ENCODE measurements at regions not wholly inside any gene's neighbourhood (a gene's known extent, or its start where the extent isn't known, plus 50 kb on each side); places are given as distances from the start of the nearest gene placed in this dataset.
A peak's percentile ranks its signal among the peaks of the same experiment; 100 is the strongest.

- no peak for DNase-seq (ENCODE audit: low spot score)
Measured at GRCh38 chr14:53549956-53550355, 396.8 kb upstream of the DDHD1 start.

DNA sequence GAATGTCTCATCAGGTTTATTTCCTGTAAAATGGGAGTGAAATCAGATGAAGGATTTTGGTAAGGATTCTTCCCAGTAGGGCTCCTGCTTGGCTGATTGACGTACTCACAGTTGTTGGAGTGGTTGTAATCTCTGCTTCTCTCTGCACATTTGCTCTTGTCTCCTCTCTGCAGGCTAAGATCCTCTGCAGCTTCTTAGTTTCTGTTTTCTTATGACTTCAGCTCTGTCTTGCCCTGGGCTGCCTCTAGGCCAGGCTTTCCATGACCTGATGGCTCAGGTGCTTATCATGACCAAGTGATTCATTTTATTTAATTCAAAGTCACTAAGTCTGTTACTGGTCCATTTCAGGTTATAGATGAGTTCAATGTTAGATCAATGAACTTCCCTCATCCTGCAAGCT, 394.5 kb upstream of the DDHD1 start:
- DNase-seq (ENCODE audit: low spot score): no peak

- DNase-seq (ENCODE audit: low spot score): no peak
Measured at GRCh38 chr14:53545217-53545616, 392.1 kb upstream of the DDHD1 start.

- no peak for DNase-seq (ENCODE audit: low spot score)
Measured at GRCh38 chr14:53542732-53543131, 389.6 kb upstream of the DDHD1 start.

- no peak for DNase-seq (ENCODE audit: low spot score)
Measured at GRCh38 chr14:53541411-53541810, 388.3 kb upstream of the DDHD1 start.

DNA sequence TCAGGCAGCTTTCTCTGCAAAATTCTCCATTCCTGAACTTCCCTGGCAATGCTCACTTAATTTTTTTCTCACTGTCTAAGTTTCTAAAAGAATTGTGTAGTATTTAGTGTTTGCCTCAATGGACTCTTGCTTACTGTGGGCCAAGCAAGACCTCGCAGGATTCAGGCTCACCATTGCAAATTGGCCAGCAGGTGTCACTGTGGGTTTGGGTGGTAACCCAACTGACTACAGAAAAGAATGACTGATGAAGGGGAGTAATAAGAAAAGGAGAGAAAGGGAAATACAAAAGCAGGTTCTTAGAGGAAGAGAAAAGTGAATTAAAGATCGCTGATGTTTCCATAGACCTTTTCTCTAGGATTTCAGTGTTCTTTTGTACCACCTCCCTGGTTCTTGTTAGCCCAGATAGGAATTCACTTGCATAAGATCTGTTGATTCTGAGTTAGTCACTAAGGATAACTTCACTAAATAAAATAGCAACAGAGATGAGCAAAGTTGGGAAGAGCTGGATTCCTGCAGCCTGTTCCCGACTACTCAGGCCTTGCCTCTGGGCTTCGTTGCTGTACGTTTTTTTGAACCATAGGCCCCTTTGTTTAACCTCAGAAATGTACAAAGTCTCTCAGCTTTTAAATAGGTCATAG, 386.5 kb upstream of the DDHD1 start:
- peak; percentile 69 for DNase-seq (ENCODE audit: low spot score)

DNA sequence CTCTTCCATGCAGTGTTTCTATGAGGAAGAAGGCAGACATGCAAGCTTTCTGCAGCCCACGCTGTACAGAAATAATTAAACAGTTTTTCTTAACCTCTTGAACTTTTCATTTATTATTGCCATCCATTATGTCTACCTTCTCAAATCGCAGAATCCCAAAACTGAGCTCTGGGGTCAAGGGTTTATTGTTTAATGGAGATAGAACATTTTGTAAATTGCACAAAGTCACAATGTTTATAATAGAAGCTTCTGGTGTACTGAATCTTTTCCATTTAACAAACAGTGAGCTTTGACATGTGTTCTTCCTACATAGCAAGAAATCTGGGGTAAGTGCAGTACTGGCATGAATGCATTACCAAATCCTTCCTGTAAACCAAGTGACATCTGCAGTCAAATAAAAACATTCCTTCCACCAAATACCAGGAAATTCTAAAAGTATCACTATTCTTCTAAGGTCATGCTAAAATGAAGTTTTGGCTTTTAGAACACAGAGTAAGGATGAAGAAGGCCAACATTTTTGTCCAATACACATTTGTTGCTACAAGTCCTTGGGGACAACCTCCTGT, 385.3 kb upstream of the DDHD1 start:
- no peak for DNase-seq (ENCODE audit: low spot score)

GRCh38 chr14:53537422-53538315, 384.5 kb upstream of the DDHD1 start:
- no peak for DNase-seq (ENCODE audit: low spot score)

DNA sequence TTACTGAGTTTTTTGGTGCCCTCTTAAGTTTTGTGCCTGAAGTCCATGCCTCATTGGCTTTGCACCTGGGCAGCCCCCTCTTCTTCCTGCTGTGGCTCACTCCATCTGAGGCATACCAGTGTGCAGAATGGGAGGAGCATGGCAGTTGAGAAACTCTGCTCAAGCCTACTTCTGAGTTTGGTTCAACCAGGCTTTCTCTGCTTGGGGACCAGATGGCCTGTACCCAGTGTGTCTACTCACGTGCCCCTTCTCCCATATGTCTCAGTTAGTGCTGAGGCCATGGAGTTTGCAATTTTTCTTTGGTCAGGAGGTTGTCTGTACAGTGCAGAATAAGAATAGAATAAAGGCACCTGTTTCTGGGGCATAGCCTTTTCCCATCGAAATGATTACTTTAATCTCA, 383.3 kb upstream of the DDHD1 start:
- no peak for DNase-seq (ENCODE audit: low spot score)

- DNase-seq (ENCODE audit: low spot score): no peak
Measured at GRCh38 chr14:53534841-53535240, 381.7 kb upstream of the DDHD1 start.

DNA sequence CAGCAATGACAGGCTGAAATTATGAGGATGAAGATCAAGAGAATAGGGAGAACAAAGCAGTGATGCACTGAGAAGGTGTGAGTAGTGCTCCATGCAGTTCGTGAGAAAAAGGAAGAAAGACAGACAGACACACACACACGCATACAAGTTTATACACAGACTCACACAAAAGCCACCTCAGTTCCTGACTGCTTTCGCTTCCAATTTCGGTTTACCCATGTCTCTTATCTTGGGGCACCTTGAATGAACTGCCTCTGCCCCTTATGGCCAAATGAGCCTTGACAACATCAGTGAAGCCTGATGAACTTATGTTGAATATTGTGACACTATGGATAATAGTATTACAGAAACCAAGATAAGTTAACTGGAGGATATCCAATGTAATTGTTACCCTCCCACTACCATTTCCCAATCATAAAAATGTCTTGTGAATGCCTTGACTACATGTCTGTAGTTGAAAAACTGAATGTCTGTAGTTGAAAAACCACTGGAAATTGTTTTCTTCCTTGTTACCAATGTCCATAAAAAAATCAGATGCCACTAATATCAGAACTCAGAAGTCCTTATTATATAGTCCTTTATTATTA, 380.4 kb upstream of the DDHD1 start:
- DNase-seq (ENCODE audit: low spot score): no peak

DNA sequence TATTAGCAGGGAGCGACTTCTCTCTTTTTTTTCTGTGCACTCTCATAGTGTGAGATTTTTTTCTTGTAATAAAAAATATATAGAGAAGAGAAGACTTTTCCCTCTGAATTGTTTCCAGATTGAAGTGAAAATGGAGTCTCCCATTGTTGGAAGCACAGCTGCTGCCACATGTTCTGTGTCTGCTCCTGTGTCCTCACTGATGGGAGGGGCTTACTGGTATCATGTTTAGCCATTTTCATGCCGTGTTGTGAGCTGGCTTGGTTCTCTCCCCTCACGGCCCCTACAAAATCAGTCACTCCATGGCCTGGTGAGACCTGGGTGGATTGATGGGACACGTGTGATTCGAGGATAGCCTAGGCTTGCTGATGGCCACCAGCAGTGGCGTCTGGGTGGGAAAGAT, 379.7 kb upstream of the DDHD1 start:
- no peak for DNase-seq (ENCODE audit: low spot score)

GRCh38 chr14:53531730-53532129, 378.6 kb upstream of the DDHD1 start:
- DNase-seq (ENCODE audit: low spot score): no peak

DNA sequence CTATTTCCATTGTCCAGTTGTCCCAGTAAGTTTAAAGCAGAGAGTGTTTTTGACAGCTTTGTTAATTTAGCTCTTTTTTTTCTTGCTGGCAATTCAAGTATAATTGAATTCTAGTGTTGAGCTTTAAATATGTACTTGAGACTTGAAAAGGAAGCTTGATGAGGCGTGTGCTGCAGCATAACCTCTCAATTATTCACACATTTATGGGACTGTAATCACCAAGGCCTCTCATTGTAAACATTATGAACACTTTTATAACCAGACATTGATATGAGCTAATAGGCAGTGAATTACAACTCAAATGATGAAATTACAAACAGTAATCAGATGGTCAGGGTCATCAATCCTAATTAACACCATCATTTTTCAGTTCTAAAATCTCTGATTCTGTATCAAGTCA, 378.0 kb upstream of the DDHD1 start:
- DNase-seq (ENCODE audit: low spot score): no peak

DNA sequence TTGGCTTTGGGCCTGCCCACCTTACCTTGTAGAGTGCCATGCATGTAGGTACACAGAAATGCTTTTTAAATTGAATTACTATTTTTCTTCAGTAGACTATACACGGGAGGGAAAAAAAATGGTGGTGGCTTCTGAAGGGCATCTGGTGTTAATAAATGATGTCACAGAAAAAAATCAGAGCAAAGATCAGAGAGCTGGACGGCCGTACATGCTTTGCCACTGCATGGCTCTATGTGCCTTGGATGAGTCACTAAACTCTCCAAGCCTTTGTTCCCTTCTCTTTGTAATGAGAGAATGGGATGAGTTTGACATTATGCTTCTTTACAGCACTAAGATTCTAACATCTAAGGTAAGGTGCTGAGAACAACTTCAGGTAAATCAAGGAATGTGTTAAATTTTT, 376.4 kb upstream of the DDHD1 start:
- no peak for DNase-seq (ENCODE audit: low spot score)

GRCh38 chr14:53528185-53528671, 375.1 kb upstream of the DDHD1 start:
- DNase-seq (ENCODE audit: low spot score): no peak

DNA sequence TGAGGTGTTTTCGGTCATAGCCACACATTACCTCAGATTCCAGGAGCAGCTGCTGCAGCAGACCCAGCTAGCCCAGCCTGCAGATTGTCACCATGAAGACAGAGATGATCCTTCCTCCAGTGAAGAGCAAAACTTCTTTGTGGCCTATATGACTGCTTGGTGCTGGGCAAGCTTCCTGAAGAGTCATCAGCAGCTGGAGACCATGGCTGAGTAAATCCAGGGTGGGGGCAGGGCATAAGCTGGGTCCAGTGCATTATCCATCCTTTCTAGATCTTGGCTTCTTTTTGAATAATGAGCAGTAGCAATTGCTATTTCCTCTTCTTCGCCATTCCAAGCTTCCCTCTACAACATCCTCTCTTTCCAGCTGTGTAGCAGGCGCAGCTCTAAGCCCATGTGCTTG, 373.1 kb upstream of the DDHD1 start:
- DNase-seq (ENCODE audit: low spot score): no peak

GRCh38 chr14:53525608-53526007, 372.5 kb upstream of the DDHD1 start:
- no peak for DNase-seq (ENCODE audit: low spot score)

DNA sequence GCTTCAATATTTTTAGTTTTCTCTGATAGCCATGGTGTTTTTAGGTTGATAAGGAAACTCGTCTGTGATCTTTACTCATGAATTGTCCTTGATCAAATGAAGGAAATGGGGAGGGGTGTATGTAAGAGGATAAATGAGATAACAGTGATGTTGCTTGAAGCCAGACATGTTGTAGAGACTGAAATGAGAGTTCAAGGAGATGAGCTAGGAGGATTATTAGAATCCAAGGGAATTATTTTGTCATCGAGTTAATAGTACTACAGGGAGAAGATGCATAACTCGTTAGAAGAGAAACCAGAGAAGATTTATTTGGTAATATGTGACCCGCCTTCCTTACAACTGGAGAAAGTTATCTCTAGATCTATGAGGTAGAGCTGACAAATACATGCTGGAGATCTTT, 371.3 kb upstream of the DDHD1 start:
- no peak for DNase-seq (ENCODE audit: low spot score)

DNA sequence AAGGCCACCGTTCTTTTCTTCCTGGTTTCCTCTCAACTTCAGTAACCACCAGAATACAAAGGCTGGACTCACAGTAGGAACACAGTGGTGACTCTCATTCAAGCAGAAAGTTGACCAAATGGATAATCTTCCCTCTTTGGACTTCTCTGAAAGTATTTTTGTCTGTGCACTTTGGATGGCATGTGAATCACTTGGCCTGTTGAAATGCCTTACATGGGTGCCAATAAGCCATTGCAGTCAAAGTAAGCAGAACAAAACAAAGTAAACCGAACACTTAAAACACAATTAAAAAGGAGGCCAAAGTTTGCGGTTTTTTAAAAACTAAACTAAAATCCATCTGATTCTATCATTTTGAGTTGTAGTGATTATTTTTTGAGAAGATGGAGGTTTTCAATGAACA, 370.1 kb upstream of the DDHD1 start:
- DNase-seq (ENCODE audit: low spot score): no peak

- no peak for DNase-seq (ENCODE audit: low spot score)
Measured at GRCh38 chr14:53520078-53520928, 367.2 kb upstream of the DDHD1 start.

DNA sequence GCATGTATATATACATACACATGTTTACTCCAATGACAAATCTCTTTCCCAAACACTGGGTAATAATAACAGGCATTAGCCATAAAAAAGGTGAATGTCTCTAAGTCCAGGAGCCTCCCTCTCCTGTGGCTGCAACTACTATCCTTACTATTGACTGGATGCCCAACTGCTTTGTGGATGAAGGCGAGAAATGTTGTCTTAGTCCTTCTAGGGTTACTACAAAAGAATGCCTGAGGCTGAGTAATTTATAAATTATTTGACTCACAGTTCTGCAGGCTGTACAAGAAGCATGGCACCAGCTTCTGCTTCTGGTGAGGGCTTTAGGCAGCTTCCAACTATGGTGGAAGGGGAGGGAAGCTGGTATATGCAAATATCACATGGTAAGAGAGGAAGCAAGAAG, 366.0 kb upstream of the DDHD1 start:
- DNase-seq (ENCODE audit: low spot score): no peak
